Activated naive CD4-positive, alpha-beta T cell treated with anti-CD3 and anti-CD28 coated beads, Interleukin-2, amount 50 U/mL, for 16 hours (primary cell): ENCODE measurements at regions not wholly inside any gene's neighbourhood (a gene's known extent, or its start where the extent isn't known, plus 50 kb on each side); places are given as distances from the start of the nearest gene placed in this dataset.

Experiments
- DNase-seq: peaks from one replicate; pipeline ENCODE4 v3.0.0-alpha.2; 2020

DNA sequence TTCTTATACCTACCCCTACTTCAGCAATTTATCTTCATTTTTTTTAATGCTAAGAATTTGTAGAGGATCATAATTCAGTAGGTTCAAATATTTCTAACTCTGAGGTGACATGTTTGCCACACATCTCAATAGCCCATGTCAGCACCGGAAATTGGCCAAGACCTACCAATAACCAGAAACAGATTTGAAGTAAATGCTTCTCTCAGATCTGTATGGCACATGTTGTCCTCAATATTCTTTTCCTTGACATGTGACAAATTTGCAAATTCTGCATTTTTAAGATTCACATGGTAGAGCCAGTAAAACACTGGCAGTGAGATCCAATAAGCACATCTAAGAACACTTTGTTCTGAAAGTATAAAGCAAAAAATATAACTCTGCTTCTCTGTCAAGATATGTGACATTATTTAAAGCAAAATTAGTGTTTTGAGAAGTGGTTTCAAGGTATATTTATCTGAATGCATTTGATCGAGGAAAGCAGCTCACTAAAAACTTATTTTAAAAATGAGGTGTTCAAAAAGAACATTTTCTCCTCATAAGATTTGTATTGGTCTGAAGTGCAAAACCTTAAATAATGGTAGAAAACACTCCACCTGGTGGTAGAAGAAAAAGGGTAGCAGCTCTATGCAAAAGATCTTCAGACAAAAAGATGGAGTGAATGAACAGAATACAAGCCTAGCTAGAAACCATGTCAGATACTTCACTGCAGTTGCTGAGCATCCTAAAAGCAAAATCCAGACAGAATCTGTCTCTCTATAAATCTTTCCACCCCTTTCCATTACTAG is 513.8 kb upstream of the FAM241A start:
- no peak for DNase-seq

GRCh38 chr4:111632641-111633151 is 512.6 kb upstream of the FAM241A start:
- DNase-seq: no peak

DNA sequence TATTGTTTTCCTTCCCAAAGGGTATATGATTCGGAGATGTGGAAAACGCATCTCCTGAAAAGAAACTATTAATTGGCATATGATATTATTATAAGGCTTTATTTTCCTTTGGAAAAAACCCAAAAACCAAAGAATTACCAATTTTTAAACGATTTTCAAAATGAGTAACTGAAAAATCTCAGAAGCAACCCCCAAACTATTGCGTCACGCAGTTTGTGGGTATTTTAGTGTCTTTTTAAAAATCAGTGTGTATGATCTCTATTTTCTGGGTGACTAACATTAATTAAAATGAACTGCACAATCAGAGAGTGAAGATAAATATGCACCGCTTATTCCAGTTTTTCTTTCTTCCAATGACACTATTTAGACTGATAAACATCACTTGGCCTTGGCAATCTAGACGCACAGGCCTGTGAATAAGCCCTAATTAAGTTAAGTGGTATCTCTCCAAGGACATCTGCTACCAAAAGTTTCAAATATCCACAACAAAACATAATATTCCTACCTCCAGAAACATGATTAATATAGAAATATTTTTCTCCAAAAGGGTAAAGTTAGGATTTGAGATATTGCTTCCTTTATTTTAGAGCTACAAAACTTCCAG is 511.5 kb upstream of the FAM241A start:
- DNase-seq: no peak

- no peak for DNase-seq
These were observed 509.6 kb upstream of the FAM241A start for GRCh38 chr4:111635646-111636045.

GRCh38 chr4:111636961-111637585 is 508.2 kb upstream of the FAM241A start:
- no peak for DNase-seq

DNA sequence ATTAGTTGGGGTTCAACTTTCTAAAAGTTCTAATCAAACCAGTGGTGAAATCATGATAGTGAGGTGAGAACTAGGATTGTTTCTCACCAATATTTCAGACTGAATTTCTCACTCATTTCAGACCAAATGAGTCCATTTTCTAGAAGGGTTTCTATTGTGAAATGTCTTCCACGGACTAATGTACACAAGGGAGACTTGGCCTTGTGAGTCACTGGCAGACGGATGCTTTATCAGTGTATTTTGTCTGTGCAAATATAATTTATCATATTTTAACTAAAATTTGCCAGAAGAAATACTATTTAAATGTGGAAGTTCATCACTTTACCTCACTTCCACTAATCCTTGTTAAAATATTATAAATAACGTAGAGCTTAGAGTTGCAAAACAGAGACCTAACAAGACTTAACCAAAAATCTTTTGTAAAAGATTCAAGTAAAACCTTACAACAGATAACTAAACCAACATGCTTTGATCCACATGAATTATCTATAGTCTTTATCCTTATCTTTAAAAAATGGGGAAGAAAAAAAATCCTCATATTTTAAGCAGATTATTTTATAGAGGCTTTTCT is 506.0 kb upstream of the FAM241A start:
- DNase-seq: no peak

DNA sequence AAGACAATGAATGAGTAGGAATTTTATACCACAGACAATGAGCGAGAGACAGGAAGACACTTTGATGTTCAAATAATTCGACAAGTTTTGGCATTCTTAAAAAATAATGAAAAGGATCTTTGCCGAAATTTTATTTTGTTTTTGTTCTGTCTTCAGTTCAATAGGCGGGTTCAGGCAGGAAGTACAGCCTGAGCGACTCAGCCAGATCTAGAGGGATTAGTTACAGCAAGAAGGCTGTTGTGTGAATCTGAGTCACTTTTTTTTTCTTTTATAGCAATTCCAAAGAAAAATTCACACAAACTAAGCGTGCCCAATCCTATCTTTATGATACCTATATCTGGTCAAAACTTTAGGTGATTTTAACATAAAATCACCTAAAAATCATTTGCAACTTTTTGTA is 505.4 kb upstream of the FAM241A start:
- no peak for DNase-seq

GRCh38 chr4:111641813-111642579 is 503.3 kb upstream of the FAM241A start:
- no peak for DNase-seq

- DNase-seq: no peak
These were observed 497.2 kb upstream of the FAM241A start for GRCh38 chr4:111648056-111648455.

DNA sequence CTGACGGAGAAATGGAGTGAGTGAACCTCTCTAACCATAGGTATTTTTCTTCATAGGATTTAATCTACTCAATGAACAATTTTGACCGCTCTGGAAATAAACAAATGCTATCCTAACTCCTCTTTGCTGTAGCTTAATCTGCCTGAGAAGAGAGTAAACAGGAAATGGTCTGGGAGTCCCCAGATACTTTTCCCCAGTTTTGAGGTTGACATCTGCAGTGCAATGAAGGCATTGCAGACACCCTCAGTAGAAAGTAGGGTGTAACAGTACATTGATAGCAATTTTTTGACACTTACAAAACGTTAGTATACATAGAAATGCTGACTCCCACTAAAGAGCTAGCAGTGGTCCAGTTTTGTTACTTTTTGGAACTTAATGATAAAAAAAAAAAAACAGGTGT is 495.9 kb upstream of the FAM241A start:
- no peak for DNase-seq

DNA sequence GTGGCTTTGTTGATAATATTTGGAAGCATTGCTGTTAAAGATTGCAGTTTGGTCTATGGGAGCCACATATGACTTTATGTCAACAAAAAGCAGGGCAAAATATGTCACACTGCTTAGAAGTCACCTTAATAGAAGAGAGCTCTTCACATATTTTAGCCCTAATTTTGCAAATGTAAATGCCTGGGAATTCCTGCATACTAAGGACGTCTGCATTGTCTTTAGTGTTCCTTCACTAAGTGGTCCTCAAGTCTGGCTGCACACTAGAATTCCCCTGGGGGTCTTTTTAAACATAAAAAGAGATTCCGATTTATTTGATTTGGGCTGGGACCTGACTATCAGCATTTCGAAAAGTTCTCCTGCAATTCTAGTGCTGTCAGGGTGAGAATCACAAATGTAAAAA is 495.1 kb upstream of the FAM241A start:
- no peak for DNase-seq

DNA sequence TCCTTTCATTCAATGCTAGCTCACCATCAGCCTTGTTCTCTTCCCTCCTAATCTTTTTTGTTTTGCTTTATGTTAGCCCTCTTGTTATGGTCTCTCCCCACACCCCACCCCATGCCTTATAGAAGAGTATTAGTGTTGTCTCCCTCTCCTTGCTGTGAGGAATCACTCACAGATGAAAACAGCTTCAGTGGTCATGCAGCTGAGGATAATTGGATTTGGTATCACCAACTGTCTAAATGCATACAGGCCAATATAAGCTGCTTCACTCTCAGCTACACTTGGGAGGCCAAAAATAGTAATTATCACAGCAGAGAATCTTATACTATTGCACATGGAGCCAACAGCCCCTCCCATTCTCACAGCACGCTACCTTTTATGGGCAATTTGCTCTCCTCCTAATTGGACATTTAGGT is 494.6 kb upstream of the FAM241A start:
- no peak for DNase-seq

DNA sequence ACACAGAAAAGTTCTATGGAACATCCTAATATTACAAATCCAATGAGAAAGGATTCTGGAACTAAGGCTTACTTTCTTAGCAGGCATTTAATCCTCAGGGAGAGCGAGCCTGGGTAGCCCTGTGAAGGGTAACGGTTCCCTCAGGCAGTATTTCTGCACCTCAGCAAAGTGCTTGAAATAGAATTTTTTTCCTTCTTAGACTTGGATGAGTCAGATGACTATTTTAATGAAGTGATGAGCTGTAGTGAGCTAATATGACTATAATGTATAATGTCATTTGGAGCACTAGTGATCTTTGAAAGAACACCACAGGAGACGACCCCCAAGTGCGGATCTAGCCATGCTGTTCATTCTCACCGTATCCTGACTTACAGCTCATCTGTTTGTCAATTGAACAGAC is 493.0 kb upstream of the FAM241A start:
- no peak for DNase-seq

GRCh38 chr4:111652986-111653385 is 492.3 kb upstream of the FAM241A start:
- no peak for DNase-seq

- no peak for DNase-seq
These were observed 482.8 kb upstream of the FAM241A start for GRCh38 chr4:111662496-111662895.

- DNase-seq: no peak
These were observed 480.8 kb upstream of the FAM241A start for GRCh38 chr4:111664308-111664945.

- no peak for DNase-seq
These were observed 478.4 kb upstream of the FAM241A start for GRCh38 chr4:111666826-111667360.

DNA sequence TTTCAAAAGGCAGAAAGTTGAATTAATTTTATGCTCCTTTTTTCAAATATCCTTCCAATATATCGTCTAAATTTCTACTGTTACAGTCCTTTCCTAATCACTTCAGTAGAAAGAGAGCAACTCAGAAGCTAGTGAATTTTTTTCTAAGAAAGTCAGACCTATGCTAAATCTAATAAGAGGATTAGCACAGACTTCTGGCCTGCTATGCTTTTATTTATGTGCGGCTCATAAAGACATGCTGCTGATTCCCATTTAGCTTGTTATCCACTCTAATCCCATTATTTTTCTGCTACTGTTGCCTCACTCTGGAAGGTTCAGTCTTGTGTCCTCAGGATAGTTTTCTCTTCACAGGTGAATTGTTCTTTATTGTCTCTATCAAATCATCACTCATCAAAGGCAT is 473.5 kb upstream of the FAM241A start:
- DNase-seq: no peak

DNA sequence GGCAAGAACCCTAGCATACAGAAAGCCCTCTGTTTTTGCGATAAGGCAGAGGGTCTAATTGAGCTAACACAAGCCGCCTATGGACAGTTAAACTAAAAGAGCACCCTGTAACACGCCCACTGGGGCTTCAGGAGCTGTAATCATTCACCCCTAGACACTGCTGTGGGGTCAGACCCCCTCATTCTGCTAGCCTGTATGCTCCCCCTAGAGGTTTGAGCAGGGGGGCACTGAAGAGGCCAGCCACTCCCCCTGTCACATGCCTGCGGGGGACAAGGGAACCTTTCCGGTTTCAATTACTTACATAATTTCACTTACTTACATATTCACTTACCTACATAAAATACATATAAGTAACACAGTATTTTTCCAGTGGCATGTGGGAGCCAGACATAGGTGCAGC is 469.5 kb upstream of the FAM241A start:
- DNase-seq: no peak

DNA sequence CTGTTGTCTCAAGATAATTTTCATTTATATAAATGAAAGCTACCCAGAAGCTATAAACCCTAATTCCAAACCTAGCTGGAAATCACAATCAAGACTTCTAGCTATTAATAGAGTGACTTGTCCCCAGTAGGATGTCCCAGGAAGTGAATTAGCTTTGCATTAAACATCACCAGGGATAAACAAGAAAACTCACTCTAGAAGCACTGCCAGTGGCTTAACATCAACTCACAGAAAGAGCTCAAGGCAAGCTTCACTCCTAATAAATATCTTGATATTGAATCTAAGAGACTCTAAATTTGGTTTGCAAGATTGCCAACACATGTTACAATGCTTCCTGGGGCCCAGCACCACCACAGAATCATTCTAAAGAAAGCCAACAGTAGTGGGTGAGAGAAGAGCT is 468.7 kb upstream of the FAM241A start:
- DNase-seq: no peak

DNA sequence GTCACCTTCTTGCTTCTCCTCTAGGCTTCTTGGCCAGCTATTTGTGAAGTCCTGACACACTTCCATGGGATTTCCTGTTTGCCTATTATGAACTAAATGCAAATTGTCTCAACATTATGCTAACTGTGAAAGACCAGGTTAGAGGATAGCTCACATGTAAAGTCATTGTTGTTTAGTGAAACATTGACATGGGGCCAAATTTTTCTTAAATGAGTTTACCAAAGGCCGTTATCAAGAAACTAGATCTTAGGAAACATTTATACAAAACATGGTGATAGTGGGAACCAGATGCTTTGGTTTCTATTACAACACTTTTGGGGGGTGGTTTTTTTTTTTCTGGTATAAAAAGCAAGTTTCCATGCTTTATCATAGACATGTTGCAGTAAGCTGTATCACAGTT is 466.8 kb upstream of the FAM241A start:
- no peak for DNase-seq

DNA sequence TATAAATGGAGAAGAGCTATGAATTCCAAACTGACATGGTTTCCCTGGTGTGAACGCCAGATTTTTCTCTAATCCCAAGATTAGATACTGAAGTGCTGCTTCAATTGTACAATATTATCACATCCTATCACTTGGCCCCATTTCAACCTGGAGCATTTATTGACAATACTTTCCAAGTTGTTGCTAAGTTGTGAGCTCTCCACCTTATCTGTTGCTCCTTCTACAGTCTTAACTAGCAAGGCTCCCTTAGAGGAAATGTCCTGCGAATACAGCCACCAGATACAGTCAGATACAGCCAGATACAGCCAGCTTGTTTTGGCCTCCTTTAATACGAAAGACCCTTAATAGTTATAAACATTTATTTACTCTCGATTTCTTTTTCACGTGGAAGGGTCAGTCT is 466.3 kb upstream of the FAM241A start:
- DNase-seq: no peak
